Loucy (cell line): ENCODE measurements at regions not wholly inside any gene's neighbourhood (a gene's known extent, or its start where the extent isn't known, plus 50 kb on each side); places are given as distances from the start of the nearest gene placed in this dataset.
A peak's percentile ranks its signal among the peaks of the same experiment; 100 is the strongest.

Experiments
- H2AFZ ChIP-seq: fragments of 200-600 bp; sonication (generic); 2 replicates; pipeline ENCODE4 v1.6.0; 2016; ENCODE audit warnings: antibody characterized with exemption, mild to moderate bottlenecking, low read length, moderate library complexity
- H3F3A ChIP-seq: fragments of 200-600 bp; 2 replicates; pipeline ENCODE4 v1.6.0; 2016; ENCODE audit warnings: antibody characterized with exemption, low read depth, mild to moderate bottlenecking
- H3K27me3 ChIP-seq: fragments of 200-600 bp; sonication (generic); 2 replicates; pipeline ENCODE4 v1.6.1; 2014; ENCODE audit warnings: low read length, mild to moderate bottlenecking; ENCODE audit not compliant: insufficient read depth, poor library complexity, severe bottlenecking
- H3K36me3 ChIP-seq: fragments of 200-600 bp; sonication (generic); 2 replicates; pipeline ENCODE4 v1.6.1; 2016; ENCODE audit warnings: low read length; ENCODE audit not compliant: insufficient read depth
- H3K4me1 ChIP-seq: fragments of 200-600 bp; sonication (generic); 2 replicates; pipeline ENCODE4 v1.5.1; 2014; ENCODE audit warnings: low read length, mild to moderate bottlenecking; ENCODE audit not compliant: insufficient read depth, poor library complexity, severe bottlenecking
- H3K4me2 ChIP-seq: fragments of 200-600 bp; sonication (generic); 2 replicates; pipeline ENCODE4 v1.6.0; 2014; ENCODE audit warnings: antibody characterized with exemption, low read length, low read depth, mild to moderate bottlenecking; ENCODE audit not compliant: poor library complexity, severe bottlenecking
- H3K4me3 ChIP-seq: fragments of 200-600 bp; sonication (generic); 2 replicates; pipeline ENCODE4 v1.5.1; 2014; ENCODE audit warnings: low read length, mild to moderate bottlenecking, mixed read lengths; ENCODE audit not compliant: poor library complexity, severe bottlenecking
- H3K79me2 ChIP-seq: fragments of 200-600 bp; sonication (generic); 2 replicates; pipeline ENCODE4 v1.6.1; 2014; ENCODE audit warnings: low read length; ENCODE audit not compliant: insufficient read depth
- H3K9ac ChIP-seq: fragments of 200-600 bp; sonication (generic); 2 replicates; pipeline ENCODE4 v1.6.0; 2014; ENCODE audit warnings: mild to moderate bottlenecking, low read depth, low read length, moderate library complexity; ENCODE audit not compliant: poor library complexity, severe bottlenecking
- H3K9me2 ChIP-seq: fragments of 200-600 bp; sonication (generic); replicated peaks from 2 replicates; pipeline ENCODE4 v1.6.1; 2016; ENCODE audit warnings: low read depth, low read length, mixed read lengths
- H3K9me3 ChIP-seq: fragments of 200-600 bp; sonication (generic); 2 replicates; pipeline ENCODE4 v1.6.1; 2014; ENCODE audit warnings: mild to moderate bottlenecking, antibody characterized with exemption, low read length, low read depth; ENCODE audit not compliant: insufficient read depth
- H4K20me1 ChIP-seq: fragments of 200-600 bp; sonication (generic); 2 replicates; pipeline ENCODE4 v1.6.0; 2014; ENCODE audit warnings: antibody characterized with exemption, low read length, mild to moderate bottlenecking; ENCODE audit not compliant: insufficient read depth, poor library complexity, severe bottlenecking
- CTCF ChIP-seq: fragments of 200-600 bp; sonication (generic); conservative IDR thresholded peaks from 2 replicates; pipeline ENCODE4 v1.5.1; 2014; ENCODE audit warnings: mild to moderate bottlenecking, antibody characterized with exemption, low read length
- EZH2phosphoT487 ChIP-seq: fragments of 200-600 bp; IDR thresholded peaks from 2 replicates; pipeline ENCODE4 v1.6.1; 2018; ENCODE audit warnings: antibody characterized with exemption, mild to moderate bottlenecking, moderate library complexity, borderline replicate concordance

- Histone ChIP-seq H3K4me3 (no peak overlapping the region), H3K9me2 (no peaks in the 10 kb centered on the region), H2AFZ (peak overlapping the region; percentile 48; the same call in 1 of the 2 replicates), H3K4me2 (peak overlapping the region; percentile 38), H3F3A (0 out of 2 replicates have a peak, but pooled peaks cover under 1% of the 10 kb centered on the region), H3K79me2 (no peaks in the 10 kb centered on the region), H4K20me1 (no peaks in the 10 kb centered on the region), H3K9ac (no peak overlapping the region), H3K36me3 (no peaks in the 10 kb centered on the region), H3K9me3 (no peaks in the 10 kb centered on the region), H3K27me3 (no peaks in the 10 kb centered on the region), H3K4me1 (peaks cover 27% of the 10 kb centered on the region)
- TF ChIP-seq CTCF = no peak
- TF ChIP-seq EZH2phosphoT487 = no peak
These were observed 166.0 kb upstream of the SATB1 start for GRCh38 chr3:18591120-18591519.

GRCh38 chr3:18586076-18586475, 160.9 kb upstream of the SATB1 start:
- peaks cover 9% of the 10 kb centered on the region for H3F3A ChIP-seq
- no peaks in the 10 kb centered on the region for H3K27me3 ChIP-seq
- H3K79me2 ChIP-seq = no peaks in the 10 kb centered on the region
- no peaks in the 10 kb centered on the region for H3K36me3 ChIP-seq
- H4K20me1 ChIP-seq = no peaks in the 10 kb centered on the region
- peaks cover 38% of the 10 kb centered on the region for H3K4me1 ChIP-seq
- 0 out of 2 replicates have a peak, but pooled peaks cover 6% of the 10 kb centered on the region for H3K9me3 ChIP-seq
- H3K9ac ChIP-seq = peak overlapping the region; percentile 47
- H2AFZ ChIP-seq = peak overlapping the region; percentile 44
- H3K4me2 ChIP-seq = peak overlapping the region; percentile 59
- H3K4me3 ChIP-seq = peak overlapping the region; percentile 32
- no peaks in the 10 kb centered on the region for H3K9me2 ChIP-seq
- TF ChIP-seq CTCF (no peak), EZH2phosphoT487 (no peak)

GRCh38 chr3:18585004-18585968, 160.1 kb upstream of the SATB1 start:
- H3K4me3 ChIP-seq = peak overlapping the region; percentile 32
- peaks cover 9% of the 10 kb centered on the region for H3F3A ChIP-seq
- no peaks in the 10 kb centered on the region for H3K36me3 ChIP-seq
- 0 out of 2 replicates have a peak, but pooled peaks cover 6% of the 10 kb centered on the region for H3K9me3 ChIP-seq
- H3K4me1 ChIP-seq = peaks cover 30% of the 10 kb centered on the region
- TF ChIP-seq CTCF = no peak
- no peak for TF ChIP-seq EZH2phosphoT487
- peak overlapping the region; percentile 59 for H3K4me2 ChIP-seq
- H3K27me3 ChIP-seq = no peaks in the 10 kb centered on the region
- no peaks in the 10 kb centered on the region for H3K79me2 ChIP-seq
- H2AFZ ChIP-seq = peak overlapping the region; percentile 44
- peak overlapping the region; percentile 47 for H3K9ac ChIP-seq
- no peaks in the 10 kb centered on the region for H4K20me1 ChIP-seq
- no peaks in the 10 kb centered on the region for H3K9me2 ChIP-seq
